ENCODE measurements at regions not wholly inside any gene's neighbourhood (a gene's known extent, or its start where the extent isn't known, plus 50 kb on each side); places are given as distances from the start of the nearest gene placed in this dataset.

GRCh38 chr13:74867460-74867859, 614.5 kb downstream of the TBC1D4 start:
- Histone ChIP-seq H3K4me1 (ENCODE audit: insufficient read depth) (no peaks in the 10 kb centered on the region), H3K27me3 (ENCODE audit: insufficient read depth) (no peaks in the 10 kb centered on the region)
- ATAC-seq, result no peak

More at GRCh38 chr13:74867460-74867859, 614.5 kb downstream of the TBC1D4 start:
- no peaks in the 10 kb centered on the region for H3K27me3 Mint-ChIP-seq (ENCODE audit: insufficient read depth, low read depth, poor library complexity)
- H3K27ac Mint-ChIP-seq, result no peak overlapping the region
- TF ChIP-seq ZNF331 (CRISPR knock-in tag; IDR thresholded peaks at IDR 0.05; ENCODE audit: low read depth) (no peak), JUNB (IDR thresholded peaks at IDR 0.05; ENCODE audit: unreplicated experiment) (no peak), CTCF (conservative IDR thresholded peaks at IDR 0.05; ENCODE audit: low read depth in 2 of 2) (no peak), EZH2 (IDR thresholded peaks at IDR 0.05; ENCODE audit: low read depth, unreplicated experiment) (no peak), EZH2phosphoT487 (IDR thresholded peaks at IDR 0.05; ENCODE audit: unreplicated experiment) (no peak), ETS1 (IDR thresholded peaks at IDR 0.05) (no peak), NANOG (IDR thresholded peaks at IDR 0.05; ENCODE audit: borderline replicate concordance) (no peak), ZNF462 (CRISPR knock-in tag; IDR thresholded peaks at IDR 0.05) (no peak), REST (IDR thresholded peaks at IDR 0.05; ENCODE audit: unreplicated experiment) (no peak), STAT1 (IDR thresholded peaks at IDR 0.05; ENCODE audit: unreplicated experiment) (no peak), ZNF114 (CRISPR knock-in tag; IDR thresholded peaks at IDR 0.05) (no peak), POLR2AphosphoS5 (IDR thresholded peaks at IDR 0.05; ENCODE audit: low read depth) (no peak), CREB1 (CRISPR knock-in tag; IDR thresholded peaks at IDR 0.05; ENCODE audit: low read depth) (no peak)
- Histone ChIP-seq H3K36me3 (ENCODE audit: insufficient read depth) (no peaks in the 10 kb centered on the region), H2AFZ (no peak overlapping the region), H3F3A (replicated peaks; ENCODE audit: low read depth) (no peaks in the 10 kb centered on the region), H3K4me2 (no peak overlapping the region), H4K20me1 (replicated peaks; ENCODE audit: insufficient read depth) (no peaks in the 10 kb centered on the region), H3K79me2 (replicated peaks; ENCODE audit: insufficient read depth) (no peaks in the 10 kb centered on the region), H3K27ac (ENCODE audit: low read depth) (no peak overlapping the region), H3K4me3 (no peak overlapping the region), H3K9me2 (ENCODE audit: insufficient read depth) (0 out of 2 replicates have a peak, but pooled peaks cover 4% of the 10 kb centered on the region)
- H3K4me1 Mint-ChIP-seq, result no peaks in the 10 kb centered on the region
- no peak for DNase-seq (ENCODE audit: low spot score)
- H3K4me3 Mint-ChIP-seq, result no peak overlapping the region
- peaks cover 5% of the 10 kb centered on the region; the same call in 2 of the 3 replicates for H3K36me3 Mint-ChIP-seq (ENCODE audit: low read depth)
- H3K9me3 Mint-ChIP-seq, result peaks cover 15% of the 10 kb centered on the region; the same call in 2 of the 3 replicates
